ENCODE measurements at regions not wholly inside any gene's neighbourhood (a gene's known extent, or its start where the extent isn't known, plus 50 kb on each side); places are given as distances from the start of the nearest gene placed in this dataset.
"Not testable (repeated sequence)": the region's sequence is repeated elsewhere in the genome, so short reads cannot be mapped to it uniquely, and the experiment has no call there.

GRCh38 chr6:119497988-119498727 is 148.6 kb upstream of the MAN1A1 start:
- DNase-seq (ENCODE audit: low read depth in 2 of 2), result no peak

GRCh38 chr6:119495230-119495683 is 145.7 kb upstream of the MAN1A1 start:
- no peak for DNase-seq (ENCODE audit: low read depth in 2 of 2)

- DNase-seq (ENCODE audit: low read depth in 2 of 2), result no peak
Observed at GRCh38 chr6:119493980-119494379, 144.4 kb upstream of the MAN1A1 start.

- DNase-seq (ENCODE audit: low read depth in 2 of 2), result not testable (repeated sequence)
Observed at GRCh38 chr6:119491112-119491511, 141.6 kb upstream of the MAN1A1 start.

GRCh38 chr6:119490050-119490449 is 140.5 kb upstream of the MAN1A1 start:
- not testable (repeated sequence) for DNase-seq (ENCODE audit: low read depth in 2 of 2)

GRCh38 chr6:119484598-119484997 is 135.0 kb upstream of the MAN1A1 start:
- no peak for DNase-seq (ENCODE audit: low read depth in 2 of 2)

GRCh38 chr6:119483908-119484307 is 134.3 kb upstream of the MAN1A1 start:
- no peak for DNase-seq (ENCODE audit: low read depth in 2 of 2)

GRCh38 chr6:119482850-119483285 is 133.3 kb upstream of the MAN1A1 start:
- no peak for DNase-seq (ENCODE audit: low read depth in 2 of 2)

GRCh38 chr6:119481976-119482375 is 132.4 kb upstream of the MAN1A1 start:
- no peak for DNase-seq (ENCODE audit: low read depth in 2 of 2)

GRCh38 chr6:119480961-119481497 is 131.5 kb upstream of the MAN1A1 start:
- DNase-seq (ENCODE audit: low read depth in 2 of 2), result no peak

- no peak for DNase-seq (ENCODE audit: low read depth in 2 of 2)
Observed at GRCh38 chr6:119479860-119480655, 130.5 kb upstream of the MAN1A1 start.

GRCh38 chr6:119476554-119476953 is 127.0 kb upstream of the MAN1A1 start:
- no peak for DNase-seq (ENCODE audit: low read depth in 2 of 2)

- DNase-seq (ENCODE audit: low read depth in 2 of 2), result no peak
Observed at GRCh38 chr6:119476024-119476423, 126.5 kb upstream of the MAN1A1 start.

GRCh38 chr6:119470893-119471542 is 121.5 kb upstream of the MAN1A1 start:
- DNase-seq (ENCODE audit: low read depth in 2 of 2), result no peak

- no peak for DNase-seq (ENCODE audit: low read depth in 2 of 2)
Observed at GRCh38 chr6:119467488-119468081, 118.0 kb upstream of the MAN1A1 start.

- no peak for DNase-seq (ENCODE audit: low read depth in 2 of 2)
Observed at GRCh38 chr6:119466226-119466625, 116.7 kb upstream of the MAN1A1 start.

GRCh38 chr6:119463081-119463626 is 113.6 kb upstream of the MAN1A1 start:
- no peak for DNase-seq (ENCODE audit: low read depth in 2 of 2)

- no peak for DNase-seq (ENCODE audit: low read depth in 2 of 2)
Observed at GRCh38 chr6:119461187-119461586, 111.6 kb upstream of the MAN1A1 start.

- DNase-seq (ENCODE audit: low read depth in 2 of 2), result no peak
Observed at GRCh38 chr6:119459207-119459974, 109.8 kb upstream of the MAN1A1 start.

GRCh38 chr6:119454714-119455113 is 105.2 kb upstream of the MAN1A1 start:
- DNase-seq (ENCODE audit: low read depth in 2 of 2), result no peak
